GDM1 (cell line): ENCODE measurements at regions not wholly inside any gene's neighbourhood (a gene's known extent, or its start where the extent isn't known, plus 50 kb on each side); places are given as distances from the start of the nearest gene placed in this dataset.
"Not testable (repeated sequence)": the region's sequence is repeated elsewhere in the genome, so short reads cannot be mapped to it uniquely, and the experiment has no call there.

Experiments used
- DNase-seq: peaks from one replicate; lab custom pipeline; 2025; lab: John Stamatoyannopoulos, UW

DNA sequence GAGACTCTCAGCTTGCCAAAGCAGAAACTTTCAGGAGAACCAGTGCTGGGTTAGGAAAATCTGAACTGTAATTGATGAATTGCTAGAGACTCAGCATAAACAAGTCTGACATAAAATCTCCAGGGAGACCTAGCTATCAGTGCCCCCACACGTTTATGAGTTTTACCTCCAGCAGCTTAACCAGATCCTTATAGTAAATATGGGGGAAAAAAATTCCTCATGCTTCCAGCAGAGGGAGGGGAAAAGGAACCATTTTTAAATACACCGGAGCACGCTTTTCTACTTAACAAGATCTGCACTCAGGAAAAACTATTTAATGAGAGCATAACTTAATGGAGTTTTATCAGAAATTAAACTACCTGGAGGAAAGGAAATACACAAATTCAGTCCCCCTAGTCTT lies 1040.7 kb upstream of the INTU start:
- DNase-seq = no peak

DNA sequence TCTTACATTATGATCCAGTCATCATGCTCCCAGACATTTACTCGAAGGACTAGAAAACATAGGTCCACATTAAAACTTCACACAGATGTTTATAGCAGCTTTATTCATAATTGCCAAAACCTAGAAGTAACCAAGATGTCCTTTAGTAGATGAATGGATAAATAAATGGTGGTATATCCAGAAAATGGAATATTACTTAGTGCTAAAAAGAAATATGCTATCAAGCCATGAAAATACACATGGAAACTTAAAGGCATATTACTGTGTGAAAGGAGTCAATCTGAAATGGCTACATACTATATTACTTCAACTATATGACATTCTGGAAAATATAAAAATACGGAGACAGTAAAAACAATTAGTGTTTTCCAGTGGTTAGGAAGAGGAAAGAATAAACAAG lies 1039.1 kb upstream of the INTU start:
- DNase-seq = no peak

DNA sequence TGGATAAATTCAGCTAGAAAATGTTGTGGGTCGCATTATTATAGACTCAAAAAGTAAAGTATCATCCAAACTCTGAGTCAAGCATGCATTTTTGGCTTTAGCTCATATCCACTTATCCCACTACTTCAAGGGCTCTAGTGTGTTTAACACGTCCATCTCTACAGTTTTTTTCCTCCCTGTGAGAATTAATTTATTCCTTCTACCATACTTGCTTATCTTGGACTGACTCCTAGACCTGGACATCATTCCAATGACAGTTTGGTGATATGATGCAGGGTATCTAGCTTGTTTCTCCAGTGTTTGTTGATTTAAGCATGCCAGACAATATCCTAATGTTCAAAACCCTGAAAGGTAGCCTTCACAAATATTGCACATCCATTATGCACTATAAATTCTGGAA lies 1037.1 kb upstream of the INTU start:
- DNase-seq = no peak

DNA sequence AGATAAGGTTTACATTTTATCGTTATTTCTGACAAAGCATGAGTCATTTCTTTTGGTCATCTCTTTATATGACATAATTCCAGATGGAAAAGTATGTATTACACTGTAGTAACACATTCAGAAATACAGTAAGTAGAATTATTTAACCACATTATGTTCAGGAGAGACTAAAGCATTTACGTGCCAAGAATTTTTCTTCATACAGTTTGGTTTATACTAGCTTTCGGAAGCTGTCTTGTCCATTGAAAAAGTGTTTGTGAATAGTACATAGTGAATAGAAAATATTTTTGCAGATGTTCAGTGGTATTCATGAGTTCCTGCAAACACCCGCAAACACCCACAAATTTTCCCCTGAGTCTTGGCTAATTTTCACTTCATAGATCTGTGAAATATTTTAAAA lies 1033.0 kb upstream of the INTU start:
- no peak for DNase-seq

DNA sequence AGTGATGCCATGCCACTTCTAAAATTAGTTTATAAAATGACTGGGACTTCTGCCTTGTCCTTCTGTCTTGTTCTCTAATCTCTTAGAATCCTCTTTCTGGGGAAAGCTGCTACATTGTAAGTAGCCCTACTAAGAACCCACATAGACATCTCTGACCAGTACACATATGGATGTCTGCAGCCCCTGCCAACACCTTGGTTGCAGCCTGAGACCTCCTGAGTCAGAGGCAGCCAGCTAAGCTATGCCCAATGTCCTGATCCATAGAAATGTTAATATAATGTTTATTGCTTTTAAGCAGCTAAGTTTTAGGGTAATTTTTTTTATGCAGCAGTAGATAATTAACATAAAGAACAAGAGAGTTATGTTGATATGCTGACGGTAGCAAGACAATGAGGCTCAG lies 1029.5 kb upstream of the INTU start:
- DNase-seq = no peak

DNA sequence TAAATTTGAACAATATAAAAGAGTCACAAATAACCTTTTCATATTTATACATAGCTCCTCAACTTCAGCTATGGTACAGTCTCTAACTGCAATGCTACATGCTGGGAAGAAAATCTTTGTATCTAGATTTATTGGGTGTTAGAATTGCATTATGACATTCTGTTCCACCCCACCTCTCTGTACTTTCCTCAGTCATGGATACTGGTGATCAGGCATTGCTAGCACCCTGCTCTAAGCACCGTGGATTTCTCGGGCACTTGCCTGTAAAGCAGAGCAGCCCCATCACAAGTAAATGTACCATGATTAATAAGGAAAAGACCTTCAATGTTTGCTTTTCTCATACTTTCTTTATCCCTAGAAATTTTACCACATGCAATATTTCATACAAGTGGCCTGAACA lies 1028.9 kb upstream of the INTU start:
- no peak for DNase-seq

DNA sequence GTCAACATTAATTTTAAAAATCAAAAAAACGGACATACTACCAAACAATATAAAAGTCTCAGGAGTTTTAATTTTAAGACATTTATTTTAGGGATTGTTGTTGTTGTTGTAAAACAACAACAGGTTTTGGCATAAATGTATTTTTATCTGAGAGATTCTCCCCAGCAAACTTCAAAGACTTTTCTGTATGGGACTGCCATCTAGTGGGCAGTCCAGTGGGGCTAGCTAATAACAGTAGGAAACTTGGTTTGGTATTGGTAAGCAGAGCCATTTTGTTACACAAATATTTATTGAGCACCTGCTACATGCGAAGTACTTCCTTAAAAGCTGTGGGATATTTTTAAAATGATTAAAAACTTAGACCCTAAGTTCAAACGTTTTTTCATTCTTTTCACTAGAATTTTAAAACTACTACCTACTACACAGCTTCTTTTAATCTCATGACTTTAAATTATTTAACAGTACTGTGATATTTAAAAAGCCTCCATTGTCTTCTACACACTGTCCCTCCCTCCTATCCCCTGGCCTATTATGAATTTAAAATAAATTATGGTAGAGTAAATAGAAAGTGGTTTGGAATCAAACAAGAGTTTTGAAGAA lies 1028.4 kb upstream of the INTU start:
- no peak for DNase-seq

DNA sequence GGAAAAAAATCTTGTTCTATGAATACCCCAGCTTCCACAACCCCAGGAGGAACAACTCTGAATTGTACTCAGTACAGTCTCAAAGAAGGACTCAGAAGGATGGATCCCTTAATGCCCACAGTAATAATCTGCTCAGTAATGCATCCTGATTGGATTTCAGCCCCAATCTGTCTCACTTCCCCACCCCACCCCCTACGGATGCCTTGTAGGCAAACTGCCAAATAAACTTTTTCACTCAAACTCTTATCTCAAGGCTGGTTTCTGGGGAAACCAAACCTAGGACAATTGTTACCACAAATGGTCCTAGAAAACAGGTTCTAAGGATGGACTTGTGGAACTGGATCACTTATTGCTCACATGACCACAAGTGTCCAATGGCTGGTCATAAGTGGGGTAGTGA lies 1021.8 kb upstream of the INTU start:
- no peak for DNase-seq

DNA sequence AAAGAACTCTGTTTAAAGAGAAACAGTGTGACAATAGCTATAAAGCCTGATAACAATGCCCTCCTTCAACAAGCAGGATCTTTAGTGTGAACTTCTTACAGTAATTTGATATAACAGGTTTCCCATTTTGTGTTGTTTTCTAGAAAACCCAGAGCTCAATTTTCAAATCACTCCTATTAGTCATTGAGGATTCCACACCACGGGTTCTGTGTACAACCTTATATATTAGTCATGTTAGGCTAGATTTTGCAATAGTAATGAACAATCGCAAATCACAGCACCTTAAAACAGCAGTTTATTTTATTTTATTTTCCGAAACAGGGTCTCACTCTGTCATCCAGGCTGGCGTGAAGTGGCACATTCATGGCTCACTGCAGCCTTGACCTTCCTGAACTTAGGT lies 1020.9 kb upstream of the INTU start:
- no peak for DNase-seq

DNA sequence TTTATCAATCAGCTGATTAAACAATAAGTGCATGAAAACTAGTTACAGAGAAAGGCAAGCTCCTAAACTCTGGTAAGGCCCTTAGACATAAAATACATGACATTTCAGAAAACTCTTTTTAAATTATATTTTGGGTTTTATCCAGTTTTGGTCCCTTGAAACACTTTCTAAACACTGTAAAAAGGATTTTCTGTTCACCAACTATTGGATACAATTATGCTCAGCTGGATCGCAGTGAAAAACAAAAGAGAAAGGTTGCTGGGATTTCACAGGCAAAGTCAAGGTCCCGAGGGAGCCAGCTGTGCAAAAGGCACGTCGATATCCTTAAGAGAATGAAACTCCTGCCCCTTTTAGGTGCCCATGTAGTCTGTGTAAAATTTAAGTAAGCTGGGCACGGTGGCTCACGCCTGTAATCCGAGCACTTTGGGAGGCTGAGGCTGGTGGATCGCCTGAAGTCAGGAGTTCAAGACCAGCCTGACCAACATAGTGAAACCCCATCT lies 1018.4 kb upstream of the INTU start:
- DNase-seq = no peak

DNA sequence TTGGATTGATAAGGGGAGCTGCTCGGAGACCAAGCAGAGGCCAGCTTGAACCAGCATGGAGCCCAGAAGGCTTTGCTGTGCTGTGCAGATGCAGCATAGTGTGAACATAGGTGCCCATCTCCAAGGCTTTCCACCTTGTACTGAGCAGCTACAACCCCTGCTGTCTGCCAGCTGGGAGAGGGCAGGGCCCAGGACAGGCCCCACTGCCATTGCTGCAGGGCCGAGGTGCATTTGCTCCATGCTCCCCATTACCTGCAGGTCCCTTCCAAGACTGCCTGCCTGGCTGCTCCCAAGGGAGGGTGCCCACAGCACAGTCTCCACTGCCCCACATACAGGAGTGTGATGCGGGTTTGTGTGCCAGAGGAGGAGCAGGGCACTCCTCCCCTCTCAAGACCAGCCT lies 1016.0 kb upstream of the INTU start:
- DNase-seq = no peak

DNA sequence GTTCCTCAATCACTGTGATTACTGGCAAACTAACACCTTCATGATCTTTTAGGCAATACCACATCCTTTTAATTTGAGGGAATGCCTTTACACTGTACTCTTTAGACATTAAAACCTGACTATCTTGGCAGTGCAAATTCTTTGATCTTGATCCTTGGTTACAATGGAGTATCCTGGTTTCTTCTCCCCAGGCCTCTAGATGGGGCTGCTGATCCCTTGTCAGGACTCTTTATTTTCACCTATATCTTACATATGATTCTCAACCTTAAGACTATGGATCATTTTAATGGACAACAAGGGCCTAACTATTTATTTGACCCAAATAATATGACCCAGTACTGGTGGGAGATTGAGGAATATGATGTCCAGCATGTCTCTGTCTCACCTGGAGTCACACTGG lies 1005.5 kb upstream of the INTU start:
- no peak for DNase-seq

DNA sequence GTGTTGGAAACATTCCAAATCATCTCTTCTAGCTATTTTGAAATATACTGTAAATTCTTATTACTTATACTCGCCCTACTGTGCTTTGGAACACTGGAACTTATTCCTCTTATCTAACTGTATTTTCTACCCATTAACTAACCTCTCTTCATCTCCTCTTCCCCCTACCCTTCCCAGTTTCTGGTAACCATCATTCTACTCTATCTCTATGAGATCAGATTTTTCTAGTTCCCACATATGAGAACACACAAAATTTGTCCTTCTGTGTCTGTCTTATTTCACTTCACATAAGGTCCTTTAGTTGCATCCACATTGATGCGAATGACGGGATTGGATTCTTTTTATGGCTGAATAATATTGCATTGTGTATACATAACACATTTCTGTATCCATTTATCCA lies 1003.8 kb upstream of the INTU start:
- no peak for DNase-seq

DNA sequence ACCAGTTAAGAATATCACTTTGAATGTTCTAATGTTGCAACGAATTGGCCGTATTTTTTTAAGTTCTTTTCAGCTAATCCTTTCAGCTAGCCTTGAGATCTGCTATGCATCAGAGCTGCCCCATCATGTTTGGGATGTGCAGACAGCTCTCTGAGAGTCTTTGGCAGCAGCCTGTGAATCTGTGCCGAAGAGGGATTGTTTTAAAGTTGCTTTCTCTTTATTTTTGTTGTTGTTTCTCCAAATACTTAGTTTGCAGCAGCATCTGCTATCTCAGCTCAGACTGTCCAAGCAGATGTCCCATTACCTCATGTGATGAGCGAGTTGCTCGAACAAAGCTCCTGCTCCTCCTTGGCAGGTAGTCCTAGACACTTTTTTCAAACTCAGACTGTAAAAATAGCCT lies 1002.5 kb upstream of the INTU start:
- no peak for DNase-seq

DNA sequence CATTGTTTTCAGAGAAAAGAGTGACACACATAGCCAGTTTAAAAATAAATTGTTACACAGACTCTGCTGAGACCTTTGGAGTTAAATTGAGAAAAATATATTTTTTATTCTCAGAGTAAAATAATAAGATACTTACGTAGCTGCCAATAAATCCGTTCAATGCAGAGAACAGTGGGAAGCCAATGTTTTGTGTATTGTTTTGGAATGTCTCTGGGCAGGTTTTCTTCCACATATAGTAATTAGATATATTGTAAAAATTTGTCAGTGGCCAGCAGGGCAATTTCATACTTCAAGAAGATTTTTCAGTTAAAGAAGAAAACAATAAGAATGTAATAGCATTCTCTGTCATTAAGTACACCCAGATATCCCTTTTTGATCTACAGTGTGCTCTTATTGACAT lies 999.5 kb upstream of the INTU start:
- no peak for DNase-seq

DNA sequence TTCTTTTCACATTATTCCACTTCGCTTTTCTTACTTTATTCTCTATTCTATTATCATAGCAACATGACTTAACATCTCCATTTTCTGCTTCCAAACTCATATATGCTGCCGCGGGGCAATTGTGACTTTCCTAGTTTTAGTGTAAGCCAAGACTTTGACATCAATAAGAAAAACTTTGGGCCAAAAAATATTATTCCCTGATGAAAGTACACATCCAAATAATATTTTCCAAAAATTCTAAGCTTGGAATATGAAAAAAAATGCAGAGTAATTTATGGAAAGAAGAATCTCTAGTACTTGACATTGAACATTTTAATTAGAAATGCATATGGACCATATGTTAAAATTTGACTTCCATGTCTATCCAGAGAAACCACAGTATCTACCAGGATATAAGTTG lies 995.1 kb upstream of the INTU start:
- DNase-seq = no peak

DNA sequence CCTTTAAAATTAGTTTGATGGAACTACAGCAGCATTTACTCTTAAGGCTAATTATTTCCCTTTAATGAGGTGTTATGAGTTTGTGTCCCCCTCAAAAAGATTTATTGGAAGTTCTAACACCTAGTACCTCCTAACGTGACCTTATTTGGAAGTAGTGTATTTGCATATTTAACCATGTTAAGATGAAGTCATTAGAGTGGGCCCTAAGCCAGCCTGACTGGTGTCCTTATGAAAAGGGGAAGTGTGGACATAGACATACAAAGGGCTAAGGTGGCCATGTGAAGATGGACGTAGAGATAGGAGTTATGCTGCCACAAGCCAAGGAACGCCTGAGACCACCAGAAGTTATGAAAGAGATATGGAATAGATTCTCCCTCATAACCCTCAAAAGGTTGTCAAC lies 985.4 kb upstream of the INTU start:
- no peak for DNase-seq

DNA sequence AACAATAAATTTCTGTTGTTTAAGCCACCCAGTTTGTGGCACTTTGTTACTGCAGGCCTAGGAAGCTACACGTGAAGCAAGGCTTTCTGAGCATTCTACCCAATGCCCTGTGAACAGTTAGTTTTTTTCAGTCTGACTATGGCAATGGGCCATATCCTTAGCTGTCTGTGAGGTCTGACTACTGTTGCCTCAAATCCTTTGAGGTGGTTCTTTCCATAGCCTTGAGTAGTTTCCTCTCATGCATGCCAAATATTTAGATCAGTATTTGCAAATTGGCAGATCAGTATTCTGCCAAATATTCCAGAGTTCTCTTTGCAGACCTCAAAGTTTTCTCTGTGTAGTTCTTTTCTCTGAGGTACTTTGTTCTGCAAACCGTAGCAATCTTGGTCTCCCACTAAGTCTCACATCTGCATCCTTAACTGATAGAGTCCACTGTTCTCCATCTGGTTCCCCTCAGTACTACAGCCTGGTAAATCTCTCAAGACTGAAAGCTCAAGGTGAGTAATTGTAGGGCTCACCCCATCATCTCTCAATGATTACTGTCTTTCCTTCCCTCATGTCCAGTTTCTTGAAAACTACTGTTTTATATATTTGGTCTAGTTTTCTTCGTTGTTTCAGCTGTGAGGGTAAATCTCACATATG lies 984.9 kb upstream of the INTU start:
- DNase-seq = no peak

DNA sequence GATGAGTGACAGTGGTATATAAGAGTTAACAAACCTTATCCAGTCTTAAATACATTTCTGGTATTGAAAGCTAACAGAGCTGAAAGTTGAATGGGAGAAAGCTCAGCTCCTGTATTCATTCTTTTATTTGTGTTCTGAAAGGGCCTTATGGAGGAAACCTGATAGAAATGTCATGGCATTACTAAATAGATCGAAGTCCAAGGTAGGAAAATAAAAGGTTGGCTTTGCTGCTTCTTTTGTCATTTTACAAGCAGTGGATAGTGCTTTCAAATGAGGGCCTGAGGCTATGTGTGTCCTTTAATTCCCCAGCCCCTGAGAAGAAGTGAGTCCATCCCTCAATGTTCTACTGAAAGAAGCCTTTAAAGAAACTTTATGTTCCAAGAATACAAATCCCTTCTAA lies 974.3 kb upstream of the INTU start:
- no peak for DNase-seq

DNA sequence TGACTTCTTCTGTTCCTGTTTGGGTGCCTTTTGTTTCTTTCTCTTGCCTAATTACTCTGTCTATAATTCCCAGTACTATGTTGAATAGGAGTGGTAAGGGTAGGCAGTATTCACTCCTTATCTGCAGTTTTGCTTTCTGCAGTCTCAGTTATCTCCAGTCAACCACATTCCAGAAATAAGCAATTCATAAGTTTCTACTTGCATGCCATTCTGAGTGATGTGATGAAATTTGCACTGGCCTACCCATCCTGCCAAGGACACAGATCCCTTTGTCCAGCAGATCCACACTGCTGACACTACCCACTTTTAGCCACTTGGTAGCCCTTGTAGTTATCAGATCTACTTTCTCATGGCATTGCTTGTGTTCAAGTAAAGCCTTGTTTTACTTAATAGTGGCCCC lies 971.6 kb upstream of the INTU start:
- no peak for DNase-seq

DNA sequence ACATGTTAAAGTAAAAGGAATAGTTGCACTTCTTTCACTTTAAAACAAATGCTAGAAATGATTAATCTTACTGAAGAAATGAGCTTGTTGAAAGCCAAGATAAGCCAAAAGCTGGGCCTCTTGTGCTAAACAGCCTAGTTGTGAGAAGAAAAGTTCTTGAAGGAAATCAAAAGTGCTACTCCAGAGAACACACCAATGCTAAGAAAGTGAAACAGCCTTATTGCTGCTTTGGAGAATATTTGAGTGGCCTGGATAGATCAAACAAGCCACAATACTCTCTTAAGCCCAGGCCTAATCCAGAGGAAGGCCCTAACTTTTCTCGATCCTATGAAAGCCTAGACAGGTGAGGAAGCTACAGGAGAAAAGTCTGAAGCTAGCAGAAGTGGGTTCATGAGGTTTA lies 967.9 kb upstream of the INTU start:
- DNase-seq = no peak

DNA sequence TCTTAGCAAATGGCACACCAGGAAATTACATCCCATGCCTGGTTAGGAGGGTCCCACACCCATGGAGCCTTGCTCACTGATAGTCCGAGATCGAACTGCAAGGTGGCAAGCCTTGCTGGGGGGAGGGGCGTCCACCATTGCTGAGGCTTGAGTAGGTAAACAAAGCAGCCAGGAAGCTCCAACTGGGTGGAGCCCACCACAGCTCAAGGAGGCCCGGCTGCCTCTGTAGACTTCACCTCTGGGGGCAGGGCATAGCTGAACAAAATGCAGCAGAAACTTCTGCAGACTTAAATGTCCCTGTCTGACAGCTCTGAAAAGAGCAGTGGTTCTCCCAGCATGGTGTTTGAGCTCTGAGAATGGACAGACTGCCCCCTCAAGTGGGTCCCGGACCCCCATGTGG lies 962.7 kb upstream of the INTU start:
- DNase-seq = not testable (repeated sequence)

DNA sequence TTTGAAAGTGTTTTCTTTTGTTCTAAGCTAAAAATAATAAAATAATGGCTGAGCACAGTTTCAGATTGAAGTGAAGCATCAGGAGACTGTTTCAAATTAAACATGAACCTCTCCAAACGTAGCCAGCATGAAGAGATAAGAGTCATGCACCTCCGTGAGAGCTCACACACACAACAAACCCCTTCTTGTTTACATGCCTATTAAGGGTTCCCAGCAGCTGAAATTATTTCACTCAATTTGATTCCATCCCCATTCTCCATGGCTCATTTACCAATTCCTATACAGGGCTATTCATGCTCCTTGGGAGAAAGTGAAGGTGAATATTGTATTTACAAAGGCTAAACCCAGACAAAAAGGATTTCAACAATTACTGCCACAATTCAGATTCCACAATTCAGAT lies 954.1 kb upstream of the INTU start:
- no peak for DNase-seq

DNA sequence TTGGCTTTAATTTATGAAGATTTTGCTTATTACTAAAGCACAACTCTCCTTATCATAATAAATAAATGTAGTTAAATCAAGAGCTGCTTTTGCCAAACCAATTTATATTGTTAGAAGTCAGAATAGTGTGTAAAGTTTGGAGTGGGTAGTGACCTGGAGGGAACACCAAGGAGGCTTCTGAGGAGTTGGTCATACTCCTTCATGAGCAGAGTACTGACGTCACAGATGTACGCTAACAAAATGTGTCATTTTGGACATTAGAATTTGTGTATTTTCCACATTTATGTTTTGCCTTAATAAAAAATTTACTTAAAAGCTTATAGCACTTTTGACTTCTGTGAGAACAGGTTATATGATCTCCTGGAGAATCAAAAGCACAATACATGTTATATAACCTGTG lies 953.5 kb upstream of the INTU start:
- no peak for DNase-seq
